ENCODE measurements at regions not wholly inside any gene's neighbourhood (a gene's known extent, or its start where the extent isn't known, plus 50 kb on each side); places are given as distances from the start of the nearest gene placed in this dataset.

DNA sequence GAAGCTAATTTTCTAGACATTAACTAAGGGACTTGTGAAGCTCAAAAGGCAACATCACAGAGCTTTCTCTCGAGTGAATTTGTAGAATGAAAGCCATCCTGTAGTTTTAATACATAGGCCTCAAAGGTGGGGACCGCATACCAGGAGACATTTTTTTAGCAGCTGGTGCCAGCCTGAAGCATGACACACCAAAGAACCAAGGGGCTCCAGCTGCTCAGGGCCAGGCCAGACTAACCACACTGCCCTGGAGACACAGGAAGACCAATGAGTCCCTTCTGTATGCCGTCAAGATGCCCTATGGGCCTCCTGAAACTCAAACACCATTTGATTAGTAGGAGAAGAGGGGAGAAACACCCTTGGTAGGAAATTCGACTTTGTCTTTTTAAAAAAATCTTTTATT is 113.9 kb upstream of the CACNA1E start:
- intact Hi-C loops (cut with DNase I; ENCODE audit: low total_unique reads) = no loop called here
- in situ Hi-C loops (cut with MboI; ENCODE audit: low pct_ligation_motif_present in 1 of 4, low pct_unique_long_range_greater_than_20kb in 1 of 4, low sequenced_read_pairs in 3 of 4) = no loop called here
- Histone ChIP-seq H3K27me3 (no peaks in the 10 kb centered on the region), H3K36me3 (no peaks in the 10 kb centered on the region), H3K4me3 (no peak overlapping the region), H3K4me1 (no peaks in the 10 kb centered on the region), H3K27ac (no peak overlapping the region), H3K9me3 (peaks cover 0 to 4% of the 10 kb centered on the region in 2 donors)
- DNase-seq = no peak
- TF ChIP-seq, protein P1, sequence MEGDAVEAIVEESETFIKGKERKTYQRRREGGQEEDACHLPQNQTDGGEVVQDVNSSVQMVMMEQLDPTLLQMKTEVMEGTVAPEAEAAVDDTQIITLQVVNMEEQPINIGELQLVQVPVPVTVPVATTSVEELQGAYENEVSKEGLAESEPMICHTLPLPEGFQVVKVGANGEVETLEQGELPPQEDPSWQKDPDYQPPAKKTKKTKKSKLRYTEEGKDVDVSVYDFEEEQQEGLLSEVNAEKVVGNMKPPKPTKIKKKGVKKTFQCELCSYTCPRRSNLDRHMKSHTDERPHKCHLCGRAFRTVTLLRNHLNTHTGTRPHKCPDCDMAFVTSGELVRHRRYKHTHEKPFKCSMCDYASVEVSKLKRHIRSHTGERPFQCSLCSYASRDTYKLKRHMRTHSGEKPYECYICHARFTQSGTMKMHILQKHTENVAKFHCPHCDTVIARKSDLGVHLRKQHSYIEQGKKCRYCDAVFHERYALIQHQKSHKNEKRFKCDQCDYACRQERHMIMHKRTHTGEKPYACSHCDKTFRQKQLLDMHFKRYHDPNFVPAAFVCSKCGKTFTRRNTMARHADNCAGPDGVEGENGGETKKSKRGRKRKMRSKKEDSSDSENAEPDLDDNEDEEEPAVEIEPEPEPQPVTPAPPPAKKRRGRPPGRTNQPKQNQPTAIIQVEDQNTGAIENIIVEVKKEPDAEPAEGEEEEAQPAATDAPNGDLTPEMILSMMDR (IDR thresholded peaks at IDR 0.05) = no peak
- TF ChIP-seq POLR2A (IDR thresholded peaks at IDR 0.05) (no peak), EP300 (IDR thresholded peaks at IDR 0.05; ENCODE audit: low read depth) (no peak), POLR2AphosphoS5 (IDR thresholded peaks at IDR 0.05) (no peak)
- WGBS, 2 donors (ENCODE audit: low coverage in 1 of 2) = 55 to 83% methylated on average over 2 to 4 of the region's 4 CpGs

DNA sequence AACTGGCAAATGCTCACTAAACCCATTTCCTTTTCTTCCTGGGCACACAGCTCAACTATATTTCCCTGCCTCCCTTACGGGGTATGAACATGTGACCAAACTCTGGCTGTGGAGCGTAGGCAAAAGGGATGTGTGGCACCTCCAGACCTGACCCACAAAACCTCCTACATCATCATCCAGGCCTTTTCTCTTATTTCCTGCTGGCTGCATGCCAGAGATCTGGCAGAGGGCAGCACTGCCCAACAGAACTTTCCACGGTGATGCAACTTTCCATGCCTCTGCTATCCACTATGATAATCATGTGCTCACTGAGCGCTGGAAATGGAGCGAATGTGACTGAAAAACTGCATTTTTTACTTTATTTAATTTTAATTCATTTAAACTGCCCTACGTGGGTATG is 99.6 kb upstream of the CACNA1E start:
- no peak for DNase-seq
- H3K27me3 ChIP-seq = no peaks in the 10 kb centered on the region
- WGBS, 2 donors (ENCODE audit: low coverage in 1 of 2) = 72 to 80% methylated on average over 1 to 6 of the region's 6 CpGs
- H3K27ac ChIP-seq = no peak overlapping the region
- no peak for TF ChIP-seq POLR2A (IDR thresholded peaks at IDR 0.05)
- TF ChIP-seq, protein P1 (IDR thresholded peaks at IDR 0.05) = no peak
- TF ChIP-seq EP300 (IDR thresholded peaks at IDR 0.05; ENCODE audit: low read depth) = no peak
- no peak for TF ChIP-seq POLR2AphosphoS5 (IDR thresholded peaks at IDR 0.05)
- H3K4me1 ChIP-seq = no peaks in the 10 kb centered on the region
- H3K36me3 ChIP-seq = no peaks in the 10 kb centered on the region
- no peaks in the 10 kb centered on the region for H3K9me3 ChIP-seq
- in situ Hi-C loops (cut with MboI; ENCODE audit: low pct_ligation_motif_present in 1 of 4, low pct_unique_long_range_greater_than_20kb in 1 of 4, low sequenced_read_pairs in 3 of 4) (loop anchor here in 1 of 4 donors (10.0 kb wide), 1 partner anchor 61 kb away; no protein-coding TSS in a partner anchor), intact Hi-C loops (cut with DNase I; ENCODE audit: low total_unique reads) (no loop called here)
- H3K4me3 ChIP-seq = no peak overlapping the region

DNA sequence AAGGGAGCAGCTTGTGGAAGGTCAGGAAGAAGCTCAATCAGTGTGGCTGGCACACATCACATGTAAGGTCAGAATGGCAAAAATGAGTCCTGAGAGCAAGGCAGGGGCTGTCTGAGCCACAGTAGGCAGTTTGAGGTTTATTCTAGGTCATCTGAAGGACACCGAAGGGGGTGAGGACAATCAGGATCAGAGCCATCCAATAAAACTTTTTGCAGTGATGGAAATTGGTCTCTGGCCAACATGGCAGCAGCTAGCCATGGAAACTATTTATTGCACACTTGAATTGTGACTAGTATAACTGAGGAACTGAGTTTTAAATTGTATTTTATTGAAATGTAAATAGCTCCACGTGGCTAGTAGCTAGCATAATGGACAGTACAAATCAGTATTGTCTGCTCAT is 97.0 kb upstream of the CACNA1E start:
- TF ChIP-seq POLR2AphosphoS5 (IDR thresholded peaks at IDR 0.05) (no peak), POLR2A (IDR thresholded peaks at IDR 0.05) (no peak), EP300 (IDR thresholded peaks at IDR 0.05; ENCODE audit: low read depth) (no peak)
- TF ChIP-seq, protein P1 (IDR thresholded peaks at IDR 0.05) = no peak
- no peak for DNase-seq
- intact Hi-C loops (cut with DNase I; ENCODE audit: low total_unique reads) = no loop called here
- Histone ChIP-seq H3K4me3 (no peak overlapping the region), H3K27ac (no peak overlapping the region), H3K27me3 (no peaks in the 10 kb centered on the region), H3K9me3 (no peaks in the 10 kb centered on the region), H3K36me3 (no peaks in the 10 kb centered on the region), H3K4me1 (no peaks in the 10 kb centered on the region)
- 29 to 31% methylated on average over 1 to 2 of the region's 2 CpGs for WGBS, 2 donors (ENCODE audit: low coverage in 1 of 2)
- in situ Hi-C loops (cut with MboI; ENCODE audit: low pct_ligation_motif_present in 1 of 4, low pct_unique_long_range_greater_than_20kb in 1 of 4, low sequenced_read_pairs in 3 of 4) = loop anchor here in 1 of 4 donors (10.0 kb wide), 1 partner anchor 58 kb away; no protein-coding TSS in a partner anchor

DNA sequence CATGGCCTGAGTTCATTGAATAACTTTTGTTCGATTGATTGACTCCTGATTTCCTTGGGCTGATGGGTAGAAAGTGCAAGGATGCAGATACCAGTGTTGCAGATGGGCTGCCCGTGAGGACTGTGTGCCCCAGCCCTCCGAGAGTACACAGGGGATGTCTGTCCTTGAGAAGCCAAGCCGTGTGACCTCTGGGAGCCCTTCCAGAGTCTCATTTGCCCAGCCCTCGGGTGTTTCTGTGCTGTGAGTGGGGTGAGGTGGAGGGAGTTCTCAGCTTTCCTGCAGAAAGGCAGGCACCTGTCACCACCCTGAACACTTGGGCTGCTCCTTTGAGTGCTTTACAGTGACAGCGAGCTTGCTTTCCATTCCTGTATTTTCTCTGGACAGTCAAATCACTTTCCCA is 96.4 kb upstream of the CACNA1E start:
- no peaks in the 10 kb centered on the region for H3K36me3 ChIP-seq
- TF ChIP-seq POLR2A (IDR thresholded peaks at IDR 0.05) = no peak
- TF ChIP-seq, protein P1 (IDR thresholded peaks at IDR 0.05) = no peak
- no peak for TF ChIP-seq EP300 (IDR thresholded peaks at IDR 0.05; ENCODE audit: low read depth)
- no peak for TF ChIP-seq POLR2AphosphoS5 (IDR thresholded peaks at IDR 0.05)
- in situ Hi-C loops (cut with MboI; ENCODE audit: low pct_ligation_motif_present in 1 of 4, low pct_unique_long_range_greater_than_20kb in 1 of 4, low sequenced_read_pairs in 3 of 4) = loop anchor here in 1 of 4 donors (10.0 kb wide), 1 partner anchor 58 kb away; no protein-coding TSS in a partner anchor
- no peak overlapping the region for H3K27ac ChIP-seq
- no peak overlapping the region for H3K4me3 ChIP-seq
- WGBS, 2 donors (ENCODE audit: low coverage in 1 of 2) = 72 to 100% methylated on average over 2 to 6 of the region's 6 CpGs
- no peaks in the 10 kb centered on the region for H3K4me1 ChIP-seq
- no peaks in the 10 kb centered on the region for H3K27me3 ChIP-seq
- H3K9me3 ChIP-seq = no peaks in the 10 kb centered on the region
- intact Hi-C loops (cut with DNase I; ENCODE audit: low total_unique reads) = no loop called here
- no peak for DNase-seq
